DOHH2 (cell line): ENCODE measurements at regions not wholly inside any gene's neighbourhood (a gene's known extent, or its start where the extent isn't known, plus 50 kb on each side); places are given as distances from the start of the nearest gene placed in this dataset.

Experiments used
- CTCF ChIP-seq: fragments of 200-600 bp; sonication (generic); IDR thresholded peaks from one replicate; pipeline ENCODE4 v1.5.1; 2014; ENCODE audit warnings: antibody characterized with exemption, mild to moderate bottlenecking, low read depth, low read length; ENCODE audit not compliant: poor library complexity, severe bottlenecking
- EZH2phosphoT487 ChIP-seq: fragments of 200-600 bp; sonication (generic); IDR thresholded peaks from 2 replicates; pipeline ENCODE4 v1.6.1; 2017; ENCODE audit warnings: borderline replicate concordance, mild to moderate bottlenecking, antibody characterized with exemption, low read length, moderate library complexity, mixed read lengths

- no peak for TF ChIP-seq EZH2phosphoT487
- no peak for TF ChIP-seq CTCF
These were observed 170.4 kb upstream of the TBCA start for GRCh38 chr5:77946381-77947040.
